Mucosa of rectum (tissue), 2 donors: ENCODE measurements at regions not wholly inside any gene's neighbourhood (a gene's known extent, or its start where the extent isn't known, plus 50 kb on each side); places are given as distances from the start of the nearest gene placed in this dataset.

Source experiments
- H3K27ac ChIP-seq, 2 donors: one replicate each; pipeline ENCODE4 v1.7.0; 2013; ENCODE audit warnings: inconsistent platforms in 2 of 2, low read depth in 2 of 2, low read length in 2 of 2
- H3K27me3 ChIP-seq, 2 donors: one replicate each; pipeline ENCODE4 v1.7.0; 2013; ENCODE audit warnings: low read length in 2 of 2; ENCODE audit not compliant: control insufficient read depth in 2 of 2, insufficient read depth in 2 of 2
- H3K36me3 ChIP-seq, 2 donors: one replicate each; pipeline ENCODE4 v1.7.0; 2013; ENCODE audit warnings: low read length in 2 of 2; ENCODE audit not compliant: control insufficient read depth in 2 of 2, insufficient read depth in 2 of 2
- H3K4me1 ChIP-seq, 2 donors: one replicate each; pipeline ENCODE4 v1.7.0; 2013; ENCODE audit warnings: low read length in 2 of 2, mild to moderate bottlenecking in 1 of 2; ENCODE audit not compliant: control insufficient read depth in 2 of 2, insufficient read depth in 2 of 2
- H3K4me3 ChIP-seq, 2 donors: one replicate each; pipeline ENCODE4 v1.7.0; 2013; ENCODE audit warnings: low read length in 2 of 2
- H3K9ac ChIP-seq, 2 donors: one replicate each; pipeline ENCODE4 v1.7.0; 2013; ENCODE audit warnings: low read length in 2 of 2, low read depth in 1 of 2, mild to moderate bottlenecking in 1 of 2
- H3K9me3 ChIP-seq, 2 donors: one replicate each; pipeline ENCODE4 v1.7.0; 2013; ENCODE audit warnings: low read length in 2 of 2; ENCODE audit not compliant: control insufficient read depth in 2 of 2
- donor health status: healthy.
- donor health status: Normal muscosa, but diverticular disease.

DNA sequence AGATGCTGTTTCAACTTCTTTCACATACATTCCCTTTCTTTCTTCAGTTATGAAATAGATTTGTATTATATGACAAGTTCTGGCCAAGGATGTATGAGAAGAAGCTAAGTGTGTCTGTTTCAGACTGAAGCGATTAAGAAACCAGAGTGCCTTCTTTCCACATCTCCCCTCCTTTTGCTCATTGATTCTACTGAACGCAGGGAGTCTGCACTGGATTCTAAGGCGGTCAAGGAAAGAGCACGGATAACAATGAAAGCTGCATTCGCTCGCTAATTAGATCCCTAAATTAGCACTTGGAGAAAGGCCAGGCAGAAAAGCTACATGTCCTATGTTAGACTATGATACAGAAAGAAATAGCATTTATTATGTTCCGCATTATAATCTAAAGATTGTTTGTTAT is 267.7 kb downstream of the HAO1 start:
- H3K36me3 ChIP-seq, result no peaks in the 10 kb centered on the region
- H3K4me1 ChIP-seq, result no peaks in the 10 kb centered on the region
- no peak overlapping the region for H3K9ac ChIP-seq
- H3K27ac ChIP-seq, result no peak overlapping the region
- no peaks in the 10 kb centered on the region for H3K9me3 ChIP-seq
- H3K4me3 ChIP-seq, result no peak overlapping the region
- H3K27me3 ChIP-seq, result no peaks in the 10 kb centered on the region

DNA sequence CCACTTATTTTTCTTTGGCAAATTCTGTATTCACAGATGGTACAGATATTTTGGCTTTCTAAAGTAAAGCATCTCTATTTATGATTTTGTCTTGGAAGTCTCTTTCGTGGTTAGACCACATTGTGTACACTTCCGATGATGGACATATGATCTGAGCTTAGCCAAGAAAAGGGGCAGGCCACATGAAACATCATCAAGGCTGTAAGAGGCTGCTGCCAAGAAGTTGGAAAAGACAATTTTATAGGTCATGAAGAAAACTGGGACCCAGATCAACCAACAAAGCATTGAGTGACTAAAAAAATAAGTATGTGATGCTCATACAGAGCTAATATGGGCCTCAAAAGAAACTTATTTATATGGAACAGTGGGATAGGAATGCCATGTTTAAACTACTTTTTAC is 266.4 kb downstream of the HAO1 start:
- Histone ChIP-seq H3K4me3 (no peak overlapping the region), H3K36me3 (no peaks in the 10 kb centered on the region), H3K4me1 (no peaks in the 10 kb centered on the region), H3K27ac (no peak overlapping the region), H3K9me3 (no peaks in the 10 kb centered on the region), H3K27me3 (no peaks in the 10 kb centered on the region), H3K9ac (no peak overlapping the region)

DNA sequence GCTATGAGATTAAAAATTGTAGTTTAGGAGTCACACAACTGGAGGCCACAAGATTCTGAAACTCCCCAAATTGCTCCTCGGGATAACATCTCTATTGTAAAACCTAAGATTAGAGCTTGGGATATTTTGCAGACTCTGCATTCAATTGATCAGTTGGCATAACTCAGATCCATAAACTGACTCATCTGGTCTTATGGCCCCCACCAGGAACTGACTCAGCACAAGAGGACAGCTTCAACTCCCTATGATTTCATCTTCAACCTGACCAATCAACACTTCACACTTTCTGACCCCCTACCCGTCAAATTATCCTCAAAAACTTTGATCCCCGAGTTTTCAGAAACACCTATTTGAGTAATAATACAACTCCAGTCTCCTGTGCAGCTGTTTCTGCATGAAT is 257.3 kb downstream of the HAO1 start:
- Histone ChIP-seq H3K36me3 (no peaks in the 10 kb centered on the region), H3K9me3 (no peaks in the 10 kb centered on the region), H3K4me3 (no peak overlapping the region), H3K4me1 (no peaks in the 10 kb centered on the region), H3K27ac (no peak overlapping the region), H3K27me3 (no peaks in the 10 kb centered on the region), H3K9ac (no peak overlapping the region)

DNA sequence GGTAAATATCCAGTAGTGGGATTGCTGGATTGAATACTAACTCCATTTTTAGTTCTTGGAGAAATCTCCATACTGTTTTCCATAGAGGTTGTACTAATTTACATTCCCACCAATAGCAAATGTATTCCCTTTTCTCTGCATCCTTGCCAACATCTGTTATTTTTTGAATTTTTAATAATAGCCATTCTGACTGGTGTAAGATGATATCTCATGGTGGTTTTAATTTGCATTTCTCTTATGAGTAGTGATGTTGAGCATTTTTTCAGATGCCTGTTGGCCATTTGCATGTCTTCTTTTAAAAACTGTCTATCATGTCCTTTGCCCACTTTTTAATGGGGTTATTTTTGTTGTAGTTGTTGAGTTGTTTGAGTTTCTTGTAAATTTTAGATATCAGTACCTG is 253.2 kb downstream of the HAO1 start:
- Histone ChIP-seq H3K27me3 (no peaks in the 10 kb centered on the region), H3K36me3 (no peaks in the 10 kb centered on the region), H3K27ac (no peak overlapping the region), H3K4me3 (no peak overlapping the region), H3K4me1 (no peaks in the 10 kb centered on the region), H3K9ac (no peak overlapping the region), H3K9me3 (no peaks in the 10 kb centered on the region)

DNA sequence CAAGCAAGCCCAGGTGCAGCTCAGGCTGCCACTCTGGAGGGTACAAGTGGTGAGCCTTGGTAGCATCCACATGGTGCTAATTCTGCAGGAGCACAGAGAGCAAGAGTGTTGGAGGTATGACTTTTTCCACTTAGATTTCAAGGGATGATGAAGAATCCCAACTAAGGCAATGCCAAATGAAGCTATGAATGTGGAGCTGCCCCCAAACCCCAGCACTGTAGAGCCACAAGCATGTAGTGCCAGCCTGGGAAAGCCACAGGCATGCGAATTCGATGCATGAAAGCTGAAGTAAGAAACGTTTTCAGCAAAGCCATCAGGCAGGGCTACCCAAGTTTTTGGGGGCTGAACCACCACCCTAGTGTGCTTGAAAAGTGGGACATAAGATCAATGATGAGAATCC is 251.1 kb downstream of the HAO1 start:
- H3K4me3 ChIP-seq, result no peak overlapping the region
- no peak overlapping the region for H3K27ac ChIP-seq
- H3K9ac ChIP-seq, result no peak overlapping the region
- H3K9me3 ChIP-seq, result no peaks in the 10 kb centered on the region
- no peaks in the 10 kb centered on the region for H3K27me3 ChIP-seq
- no peaks in the 10 kb centered on the region for H3K36me3 ChIP-seq
- no peaks in the 10 kb centered on the region for H3K4me1 ChIP-seq

DNA sequence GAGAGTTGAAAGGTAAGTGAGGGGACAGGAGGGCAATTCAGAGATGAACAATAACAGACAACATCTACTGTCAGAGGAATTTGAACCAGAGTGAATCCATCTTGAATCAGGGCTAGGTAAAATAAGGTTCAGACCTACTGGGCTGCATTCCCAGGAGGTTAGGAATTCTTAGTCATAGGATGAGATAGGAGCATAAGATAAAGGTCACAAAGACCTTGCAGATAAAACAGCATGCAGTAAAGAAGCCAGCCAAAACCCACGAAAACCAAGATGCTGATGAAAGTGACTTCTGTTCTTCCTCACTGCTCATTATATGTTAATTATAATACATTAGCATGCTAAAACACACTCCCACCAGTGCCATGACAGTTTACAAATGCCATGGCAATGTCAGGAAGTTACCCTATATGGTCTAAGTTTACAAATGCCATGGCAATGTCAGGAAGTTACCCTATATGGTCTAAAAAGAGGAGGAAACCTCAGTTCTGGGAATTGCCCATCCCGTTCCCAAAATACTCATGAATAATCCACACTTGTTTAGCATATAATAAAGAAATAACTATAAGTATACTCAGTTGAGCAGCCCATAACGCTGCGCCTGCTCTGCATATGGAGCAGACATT is 248.5 kb downstream of the HAO1 start:
- Histone ChIP-seq H3K4me3 (no peak overlapping the region), H3K27ac (no peak overlapping the region), H3K9ac (no peak overlapping the region), H3K27me3 (no peaks in the 10 kb centered on the region), H3K9me3 (no peaks in the 10 kb centered on the region), H3K36me3 (no peaks in the 10 kb centered on the region), H3K4me1 (no peaks in the 10 kb centered on the region)

DNA sequence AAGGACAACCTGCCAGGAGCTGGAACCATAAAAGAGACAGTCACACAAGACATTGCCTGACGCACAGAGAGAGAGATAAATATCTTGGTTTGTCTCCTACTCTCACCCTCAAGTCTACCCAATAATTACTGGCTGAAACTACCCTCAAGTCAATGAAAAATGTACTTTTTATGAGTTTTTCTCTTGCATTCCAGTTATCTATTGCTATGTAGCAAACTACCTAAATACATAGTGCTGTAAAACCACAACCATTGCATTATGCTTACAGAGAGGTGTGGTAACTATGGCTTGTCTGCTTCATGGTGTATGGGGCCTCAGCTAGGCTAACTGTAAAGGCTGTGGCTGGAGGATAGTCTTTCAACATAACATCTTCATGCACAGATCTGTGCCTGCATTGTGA is 247.8 kb downstream of the HAO1 start:
- Histone ChIP-seq H3K4me3 (no peak overlapping the region), H3K9me3 (no peaks in the 10 kb centered on the region), H3K27me3 (no peaks in the 10 kb centered on the region), H3K27ac (no peak overlapping the region), H3K4me1 (no peaks in the 10 kb centered on the region), H3K9ac (no peak overlapping the region), H3K36me3 (no peaks in the 10 kb centered on the region)

DNA sequence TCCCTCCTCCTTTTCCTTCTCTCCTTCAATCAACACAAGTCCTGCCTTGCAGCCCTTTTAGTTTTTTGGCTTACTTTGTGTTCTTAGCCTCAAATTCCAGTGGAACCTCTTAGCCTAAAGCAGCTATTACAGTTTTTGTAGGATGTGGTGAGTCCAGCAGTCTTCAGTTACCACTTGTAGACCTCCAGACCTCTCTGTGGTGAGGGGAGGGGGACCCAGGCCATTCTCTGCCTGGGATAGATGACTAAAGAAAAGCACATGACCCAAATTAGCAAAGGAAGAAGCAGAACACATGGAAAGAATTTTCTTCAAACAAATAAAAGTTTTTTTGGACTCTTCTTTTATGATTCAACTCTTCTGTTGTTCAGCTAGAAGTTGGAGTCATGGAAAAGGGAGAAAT is 246.5 kb downstream of the HAO1 start:
- H3K9ac ChIP-seq, result no peak overlapping the region
- no peak overlapping the region for H3K4me3 ChIP-seq
- no peaks in the 10 kb centered on the region for H3K27me3 ChIP-seq
- H3K4me1 ChIP-seq, result no peaks in the 10 kb centered on the region
- no peaks in the 10 kb centered on the region for H3K36me3 ChIP-seq
- H3K9me3 ChIP-seq, result no peaks in the 10 kb centered on the region
- no peak overlapping the region for H3K27ac ChIP-seq

DNA sequence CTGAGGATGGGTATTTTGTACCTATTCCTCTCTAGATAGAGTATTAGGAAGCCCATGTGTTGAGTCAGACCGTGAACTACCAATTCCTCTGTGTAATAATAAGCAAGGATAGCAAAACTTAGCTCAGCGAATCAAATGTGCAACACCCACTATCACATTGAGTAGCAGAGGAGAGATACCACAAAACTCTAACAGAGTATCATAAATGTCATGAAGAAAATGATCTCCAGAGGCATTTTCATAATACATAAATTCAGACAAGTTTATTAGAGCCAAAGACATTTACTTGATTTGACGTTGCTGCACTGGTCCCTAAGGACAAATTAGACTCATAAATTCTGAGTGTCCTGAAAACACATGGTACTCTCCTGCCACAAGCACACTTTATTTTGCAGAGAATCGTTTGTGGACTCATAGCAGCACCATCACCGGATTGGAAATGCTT is 245.2 kb downstream of the HAO1 start:
- H3K4me1 ChIP-seq, result no peaks in the 10 kb centered on the region
- H3K27ac ChIP-seq, result no peak overlapping the region
- H3K9me3 ChIP-seq, result no peaks in the 10 kb centered on the region
- H3K27me3 ChIP-seq, result no peaks in the 10 kb centered on the region
- H3K9ac ChIP-seq, result no peak overlapping the region
- no peak overlapping the region for H3K4me3 ChIP-seq
- no peaks in the 10 kb centered on the region for H3K36me3 ChIP-seq

DNA sequence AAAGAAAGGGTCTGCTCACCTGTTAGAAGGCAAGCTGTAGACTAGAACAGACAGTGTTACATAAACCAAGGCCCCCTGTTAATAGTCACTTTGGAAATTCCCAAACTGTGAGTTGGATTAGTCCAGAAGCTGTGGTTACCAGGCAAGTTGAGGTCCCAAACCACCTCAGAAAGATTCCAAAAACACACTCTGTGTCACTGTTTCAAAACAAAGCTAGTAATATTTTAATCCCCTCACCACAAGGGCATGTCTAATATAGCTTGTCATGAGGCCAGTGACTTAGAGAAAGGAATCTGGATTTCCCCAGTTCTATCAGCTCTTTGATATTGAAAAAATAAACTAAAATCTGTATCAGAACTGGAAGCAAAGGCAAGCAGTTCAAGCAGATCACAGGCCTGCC is 244.6 kb downstream of the HAO1 start:
- no peak overlapping the region for H3K27ac ChIP-seq
- H3K9me3 ChIP-seq, result no peaks in the 10 kb centered on the region
- H3K4me1 ChIP-seq, result no peaks in the 10 kb centered on the region
- H3K4me3 ChIP-seq, result no peak overlapping the region
- no peaks in the 10 kb centered on the region for H3K27me3 ChIP-seq
- no peak overlapping the region for H3K9ac ChIP-seq
- H3K36me3 ChIP-seq, result no peaks in the 10 kb centered on the region

DNA sequence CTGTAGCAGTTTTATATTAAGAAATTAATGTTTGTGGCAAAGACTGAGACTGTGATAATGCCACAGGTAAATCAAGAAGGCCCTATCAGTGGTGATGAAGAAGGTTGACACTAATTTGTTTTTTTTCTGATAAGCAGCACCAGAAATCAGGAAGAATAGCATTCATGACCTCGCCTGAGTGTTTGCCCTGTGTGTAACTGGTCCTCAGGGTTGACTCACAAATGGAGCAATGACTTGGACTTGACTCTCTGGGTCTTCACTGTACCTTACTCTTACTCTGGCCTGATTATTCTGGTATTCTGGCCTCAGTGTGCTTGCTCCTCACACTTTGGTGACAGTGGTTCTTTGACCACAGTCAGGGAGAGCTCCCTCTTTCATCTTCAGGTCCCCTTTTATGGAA is 243.9 kb downstream of the HAO1 start:
- no peaks in the 10 kb centered on the region for H3K27me3 ChIP-seq
- H3K36me3 ChIP-seq, result no peaks in the 10 kb centered on the region
- no peaks in the 10 kb centered on the region for H3K9me3 ChIP-seq
- H3K4me3 ChIP-seq, result no peak overlapping the region
- no peak overlapping the region for H3K9ac ChIP-seq
- H3K27ac ChIP-seq, result no peak overlapping the region
- H3K4me1 ChIP-seq, result no peaks in the 10 kb centered on the region
